Mesothelial cell of epicardium (in vitro differentiated cells): ENCODE measurements at regions not wholly inside any gene's neighbourhood (a gene's known extent, or its start where the extent isn't known, plus 50 kb on each side); places are given as distances from the start of the nearest gene placed in this dataset.

Source experiments
- DNase-seq, 2 experiments: peaks; one replicate each; pipeline ENCODE4 v3.0.0; 2021; ENCODE audit warnings: low spot score in 2 of 2; ENCODE audit not compliant: unreplicated experiment in 2 of 2
- H3K27ac Mint-ChIP-seq: 2 replicates; pipeline ENCODE4 v1.8.0; 2021; ENCODE audit warnings: mixed read lengths
- H3K27me3 Mint-ChIP-seq: 2 replicates; pipeline ENCODE4 v1.8.0; 2021; ENCODE audit warnings: low read depth, mixed read lengths
- H3K36me3 Mint-ChIP-seq: 2 replicates; pipeline ENCODE4 v1.8.0; 2021; ENCODE audit warnings: mixed read lengths
- H3K4me1 Mint-ChIP-seq: 2 replicates; pipeline ENCODE4 v1.8.0; 2021; ENCODE audit warnings: mixed read lengths
- H3K4me3 Mint-ChIP-seq: 2 replicates; pipeline ENCODE4 v1.8.0; 2021; ENCODE audit warnings: mild to moderate bottlenecking, moderate library complexity, mixed read lengths
- H3K9me3 Mint-ChIP-seq: 2 replicates; pipeline ENCODE4 v1.8.0; 2021; ENCODE audit warnings: mixed read lengths
- TF ChIP-seq, protein P1 (sequence below): fragments of 200-600 bp; sonication (generic); IDR thresholded peaks from one replicate; pipeline ENCODE4 v1.5.0; 2021; ENCODE audit warnings: antibody characterized with exemption; ENCODE audit not compliant: unreplicated experiment

DNA sequence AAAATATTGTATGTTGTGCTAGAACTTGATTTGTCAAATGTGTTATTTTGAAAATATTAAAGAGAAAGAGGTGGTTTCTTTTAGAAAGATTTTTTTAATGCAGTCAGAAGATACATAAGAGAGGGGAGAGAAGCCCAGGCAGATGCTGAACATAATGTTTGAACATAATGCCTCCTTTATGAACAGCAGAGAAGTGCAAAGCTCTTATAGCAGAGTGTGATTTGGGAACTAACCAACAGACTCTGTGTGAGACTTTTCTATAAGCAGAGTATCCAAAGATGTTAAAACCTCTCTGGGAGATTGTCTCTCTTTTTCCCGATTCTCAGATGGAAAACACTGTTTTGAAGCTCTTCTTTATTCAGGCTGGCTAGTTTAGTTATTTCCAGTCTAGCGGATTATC, 1274.1 kb upstream of the SPRY2 start:
- peaks cover 9% of the 10 kb centered on the region for H3K9me3 Mint-ChIP-seq
- no peak overlapping the region for H3K4me3 Mint-ChIP-seq
- peaks cover 4% of the 10 kb centered on the region for H3K36me3 Mint-ChIP-seq
- TF ChIP-seq, protein P1, sequence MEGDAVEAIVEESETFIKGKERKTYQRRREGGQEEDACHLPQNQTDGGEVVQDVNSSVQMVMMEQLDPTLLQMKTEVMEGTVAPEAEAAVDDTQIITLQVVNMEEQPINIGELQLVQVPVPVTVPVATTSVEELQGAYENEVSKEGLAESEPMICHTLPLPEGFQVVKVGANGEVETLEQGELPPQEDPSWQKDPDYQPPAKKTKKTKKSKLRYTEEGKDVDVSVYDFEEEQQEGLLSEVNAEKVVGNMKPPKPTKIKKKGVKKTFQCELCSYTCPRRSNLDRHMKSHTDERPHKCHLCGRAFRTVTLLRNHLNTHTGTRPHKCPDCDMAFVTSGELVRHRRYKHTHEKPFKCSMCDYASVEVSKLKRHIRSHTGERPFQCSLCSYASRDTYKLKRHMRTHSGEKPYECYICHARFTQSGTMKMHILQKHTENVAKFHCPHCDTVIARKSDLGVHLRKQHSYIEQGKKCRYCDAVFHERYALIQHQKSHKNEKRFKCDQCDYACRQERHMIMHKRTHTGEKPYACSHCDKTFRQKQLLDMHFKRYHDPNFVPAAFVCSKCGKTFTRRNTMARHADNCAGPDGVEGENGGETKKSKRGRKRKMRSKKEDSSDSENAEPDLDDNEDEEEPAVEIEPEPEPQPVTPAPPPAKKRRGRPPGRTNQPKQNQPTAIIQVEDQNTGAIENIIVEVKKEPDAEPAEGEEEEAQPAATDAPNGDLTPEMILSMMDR: no peak
- no peak overlapping the region for H3K27ac Mint-ChIP-seq
- DNase-seq: no peak
- H3K27me3 Mint-ChIP-seq: no peaks in the 10 kb centered on the region
- peaks cover 4% of the 10 kb centered on the region for H3K4me1 Mint-ChIP-seq

- Mint-ChIP-seq H3K4me3 (no peak overlapping the region), H3K27me3 (no peaks in the 10 kb centered on the region), H3K27ac (no peak overlapping the region), H3K4me1 (peaks cover 4% of the 10 kb centered on the region), H3K9me3 (peaks cover 14% of the 10 kb centered on the region), H3K36me3 (peaks cover 4% of the 10 kb centered on the region)
- TF ChIP-seq, protein P1: no peak
- DNase-seq: no peak
Observed at GRCh38 chr13:81610644-81611043, 1269.7 kb upstream of the SPRY2 start.

GRCh38 chr13:81609335-81609734, 1268.4 kb upstream of the SPRY2 start:
- TF ChIP-seq, protein P1: no peak
- Mint-ChIP-seq H3K9me3 (peaks cover 14% of the 10 kb centered on the region), H3K4me3 (no peak overlapping the region), H3K36me3 (peaks cover 4% of the 10 kb centered on the region), H3K27ac (no peak overlapping the region), H3K4me1 (peaks cover 4% of the 10 kb centered on the region), H3K27me3 (no peaks in the 10 kb centered on the region)
- no peak for DNase-seq

- no peaks in the 10 kb centered on the region for H3K36me3 Mint-ChIP-seq
- H3K27me3 Mint-ChIP-seq: no peaks in the 10 kb centered on the region
- no peak overlapping the region for H3K27ac Mint-ChIP-seq
- TF ChIP-seq, protein P1: no peak
- H3K4me1 Mint-ChIP-seq: peaks cover 18% of the 10 kb centered on the region
- no peak overlapping the region for H3K4me3 Mint-ChIP-seq
- DNase-seq: no peak
- peaks cover 5% of the 10 kb centered on the region for H3K9me3 Mint-ChIP-seq
Observed at GRCh38 chr13:81606074-81606473, 1265.1 kb upstream of the SPRY2 start.

GRCh38 chr13:81602241-81602640, 1261.3 kb upstream of the SPRY2 start:
- peak overlapping the region; percentile 64 for H3K27ac Mint-ChIP-seq
- no peaks in the 10 kb centered on the region for H3K27me3 Mint-ChIP-seq
- no peak overlapping the region for H3K4me3 Mint-ChIP-seq
- no peaks in the 10 kb centered on the region for H3K36me3 Mint-ChIP-seq
- DNase-seq: no peak
- H3K4me1 Mint-ChIP-seq: peaks cover 14% of the 10 kb centered on the region
- peaks cover 6% of the 10 kb centered on the region for H3K9me3 Mint-ChIP-seq
- TF ChIP-seq, protein P1: no peak

- H3K27ac Mint-ChIP-seq: no peak overlapping the region
- TF ChIP-seq, protein P1: no peak
- DNase-seq: no peak
- peaks cover 2% of the 10 kb centered on the region for H3K27me3 Mint-ChIP-seq
- H3K36me3 Mint-ChIP-seq: no peaks in the 10 kb centered on the region
- peaks cover 4% of the 10 kb centered on the region for H3K9me3 Mint-ChIP-seq
- peaks cover 16% of the 10 kb centered on the region for H3K4me1 Mint-ChIP-seq
- H3K4me3 Mint-ChIP-seq: no peak overlapping the region
Observed at GRCh38 chr13:81597101-81597500, 1256.2 kb upstream of the SPRY2 start.
